ENCODE measurements at regions not wholly inside any gene's neighbourhood (a gene's known extent, or its start where the extent isn't known, plus 50 kb on each side); places are given as distances from the start of the nearest gene placed in this dataset.
"Not testable (repeated sequence)": the region's sequence is repeated elsewhere in the genome, so short reads cannot be mapped to it uniquely, and the experiment has no call there.

DNA sequence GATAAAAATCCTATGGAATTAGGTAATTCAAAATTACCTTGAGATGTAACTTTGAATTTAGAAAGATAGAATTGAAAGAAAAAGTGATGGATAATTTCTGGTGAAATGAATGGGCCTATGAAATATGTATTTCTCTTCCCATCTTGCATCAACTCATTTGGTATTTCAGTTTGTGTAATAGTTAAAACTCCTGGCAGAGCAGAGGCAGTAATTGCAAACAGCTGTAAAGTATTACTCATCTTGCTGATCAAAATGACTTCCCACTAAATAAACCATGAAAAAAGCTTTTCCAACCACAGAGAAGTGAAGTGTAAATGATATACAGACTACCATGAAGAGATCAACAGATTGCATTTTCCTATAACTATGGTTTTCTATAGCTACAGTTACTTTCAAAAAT lies 471.0 kb downstream of the TUBA3C start:
- TF ChIP-seq POLR2A (IDR thresholded peaks at IDR 0.05), result not testable (repeated sequence)
- TF ChIP-seq, protein P1, sequence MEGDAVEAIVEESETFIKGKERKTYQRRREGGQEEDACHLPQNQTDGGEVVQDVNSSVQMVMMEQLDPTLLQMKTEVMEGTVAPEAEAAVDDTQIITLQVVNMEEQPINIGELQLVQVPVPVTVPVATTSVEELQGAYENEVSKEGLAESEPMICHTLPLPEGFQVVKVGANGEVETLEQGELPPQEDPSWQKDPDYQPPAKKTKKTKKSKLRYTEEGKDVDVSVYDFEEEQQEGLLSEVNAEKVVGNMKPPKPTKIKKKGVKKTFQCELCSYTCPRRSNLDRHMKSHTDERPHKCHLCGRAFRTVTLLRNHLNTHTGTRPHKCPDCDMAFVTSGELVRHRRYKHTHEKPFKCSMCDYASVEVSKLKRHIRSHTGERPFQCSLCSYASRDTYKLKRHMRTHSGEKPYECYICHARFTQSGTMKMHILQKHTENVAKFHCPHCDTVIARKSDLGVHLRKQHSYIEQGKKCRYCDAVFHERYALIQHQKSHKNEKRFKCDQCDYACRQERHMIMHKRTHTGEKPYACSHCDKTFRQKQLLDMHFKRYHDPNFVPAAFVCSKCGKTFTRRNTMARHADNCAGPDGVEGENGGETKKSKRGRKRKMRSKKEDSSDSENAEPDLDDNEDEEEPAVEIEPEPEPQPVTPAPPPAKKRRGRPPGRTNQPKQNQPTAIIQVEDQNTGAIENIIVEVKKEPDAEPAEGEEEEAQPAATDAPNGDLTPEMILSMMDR (IDR thresholded peaks at IDR 0.05), result not testable (repeated sequence)
